GM19463 (cell line): ENCODE measurements at regions not wholly inside any gene's neighbourhood (a gene's known extent, or its start where the extent isn't known, plus 50 kb on each side); places are given as distances from the start of the nearest gene placed in this dataset.

Source experiments
- ATAC-seq: cut with Tn5 transposase; IDR thresholded peaks from one replicate; pipeline ENCODE4 v1.9.1; 2021; ENCODE audit warnings: mild to moderate bottlenecking, moderate library complexity; ENCODE audit not compliant: unreplicated experiment

GRCh38 chr4:178344096-178344495 lies 901.9 kb upstream of the AGA start:
- no peak for ATAC-seq

GRCh38 chr4:178347111-178347510 lies 904.9 kb upstream of the AGA start:
- no peak for ATAC-seq

- no peak for ATAC-seq
Measured at GRCh38 chr4:178349601-178350000, 907.4 kb upstream of the AGA start.

- ATAC-seq, result no peak
Measured at GRCh38 chr4:178351185-178351584, 908.9 kb upstream of the AGA start.

DNA sequence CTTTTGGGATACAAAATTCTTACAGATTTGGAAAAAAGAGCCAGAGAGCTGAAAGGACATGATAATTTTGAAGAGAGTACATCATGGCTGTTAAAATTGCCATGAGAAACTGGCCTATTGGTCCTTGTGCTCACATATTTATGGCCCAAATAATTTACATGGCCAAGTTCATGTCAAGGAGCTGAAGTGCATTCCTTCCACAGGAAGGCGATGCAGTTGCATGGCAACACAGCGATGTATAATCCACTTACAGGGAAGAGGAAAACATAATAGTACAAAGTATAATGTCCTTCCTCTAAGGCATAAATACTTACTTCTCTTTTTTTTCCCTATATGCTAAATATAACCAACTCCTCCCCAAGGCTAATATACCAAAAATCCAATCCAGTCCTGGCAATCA lies 914.5 kb upstream of the AGA start:
- ATAC-seq, result no peak

DNA sequence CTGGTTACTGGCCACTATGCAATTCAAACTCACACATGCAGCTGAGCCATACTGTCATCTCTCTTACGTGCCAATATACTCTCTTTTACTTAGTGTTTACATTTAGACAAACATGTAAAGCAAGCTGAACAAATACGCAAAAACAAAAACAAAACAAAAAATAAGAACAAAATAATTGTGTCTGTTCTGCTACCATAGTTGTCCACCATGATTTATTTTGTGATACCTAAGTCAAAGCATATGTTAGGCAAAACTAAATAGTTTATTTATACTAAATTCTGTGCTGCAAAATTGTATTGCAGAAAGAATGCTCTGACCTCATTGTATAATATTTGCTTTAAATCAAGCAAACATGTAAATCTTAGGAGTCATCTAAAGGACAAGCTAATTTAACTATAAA lies 943.2 kb upstream of the AGA start:
- no peak for ATAC-seq

DNA sequence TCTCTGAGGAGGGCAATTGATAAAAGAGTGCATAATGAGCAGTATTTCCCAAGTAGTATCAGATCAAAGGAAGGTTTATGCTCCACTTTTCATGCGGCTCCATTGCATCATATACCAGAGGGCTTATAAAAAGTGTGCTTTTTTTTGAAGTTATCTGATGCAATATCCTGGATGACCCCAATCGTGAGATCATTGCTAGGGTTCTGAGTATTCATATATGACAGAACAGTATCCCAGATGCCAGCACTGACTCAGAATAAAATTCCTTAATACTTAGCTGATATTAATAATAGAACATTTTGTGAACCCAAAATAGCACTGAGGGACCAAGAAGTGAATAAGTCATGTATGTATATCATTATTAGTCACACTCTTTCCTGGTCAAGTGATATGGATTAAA lies 945.5 kb upstream of the AGA start:
- no peak for ATAC-seq

GRCh38 chr4:178395798-178396197 lies 953.6 kb upstream of the AGA start:
- no peak for ATAC-seq

DNA sequence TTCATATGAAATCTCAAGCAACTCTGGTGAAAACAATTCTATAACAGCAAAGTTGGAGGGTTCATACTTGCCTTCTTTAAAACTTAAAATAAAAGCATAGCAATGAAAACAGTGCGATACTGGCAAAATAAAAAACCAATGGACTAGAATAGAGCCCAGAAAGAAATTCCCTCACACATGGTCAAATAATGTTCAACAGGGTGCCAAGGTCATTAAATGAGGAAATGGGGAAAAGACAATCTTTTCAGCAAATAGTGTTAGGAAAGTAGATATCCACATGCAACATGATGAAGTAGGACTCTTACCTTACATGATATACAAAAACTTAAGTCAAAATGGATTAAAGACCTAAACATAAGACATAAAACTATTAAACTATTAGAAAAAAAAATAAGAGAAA lies 970.2 kb upstream of the AGA start:
- no peak for ATAC-seq

GRCh38 chr4:178414042-178414441 lies 971.8 kb upstream of the AGA start:
- no peak for ATAC-seq

- no peak for ATAC-seq
Measured at GRCh38 chr4:178414881-178415446, 972.7 kb upstream of the AGA start.

DNA sequence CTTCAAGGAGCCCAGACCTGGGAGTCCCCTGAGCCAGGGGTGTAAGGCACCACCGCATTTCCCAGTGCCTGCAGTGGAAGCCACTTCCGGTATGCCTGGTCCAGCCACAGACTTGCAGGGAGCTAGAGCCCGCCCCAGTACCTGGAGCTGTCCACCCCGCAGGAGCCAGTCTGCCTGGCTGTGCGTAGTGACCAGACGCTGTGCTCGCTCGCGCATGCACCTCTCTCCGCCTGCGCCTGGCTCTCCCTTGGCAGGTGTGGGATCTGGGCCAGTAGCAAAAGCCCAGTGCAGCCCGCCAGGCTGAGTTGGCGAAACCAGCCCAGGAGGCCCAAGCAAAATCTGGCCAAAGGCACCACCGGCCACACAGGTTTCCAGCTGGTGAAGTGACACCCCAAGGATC lies 973.7 kb upstream of the AGA start:
- ATAC-seq, result no peak

DNA sequence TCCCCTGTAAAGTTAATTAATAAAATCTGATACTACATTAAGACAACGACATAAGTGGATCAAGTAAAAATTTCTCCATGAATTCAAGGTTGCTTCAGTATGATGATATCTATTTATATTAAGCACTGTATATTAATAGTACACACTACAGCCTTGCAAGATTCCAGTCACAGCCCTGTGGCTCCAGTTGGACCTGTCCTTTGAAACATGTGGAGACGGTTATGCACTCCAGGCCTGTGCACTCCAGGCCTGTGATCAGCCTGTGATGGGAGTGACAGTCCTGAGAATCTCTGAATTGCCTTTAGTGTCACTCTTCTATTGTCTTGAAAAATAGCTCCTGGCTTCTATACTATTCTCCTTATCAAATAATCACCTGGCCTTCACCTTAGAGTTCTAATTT lies 981.1 kb upstream of the AGA start:
- no peak for ATAC-seq

- no peak for ATAC-seq
Measured at GRCh38 chr4:178426871-178427270, 984.6 kb upstream of the AGA start.

DNA sequence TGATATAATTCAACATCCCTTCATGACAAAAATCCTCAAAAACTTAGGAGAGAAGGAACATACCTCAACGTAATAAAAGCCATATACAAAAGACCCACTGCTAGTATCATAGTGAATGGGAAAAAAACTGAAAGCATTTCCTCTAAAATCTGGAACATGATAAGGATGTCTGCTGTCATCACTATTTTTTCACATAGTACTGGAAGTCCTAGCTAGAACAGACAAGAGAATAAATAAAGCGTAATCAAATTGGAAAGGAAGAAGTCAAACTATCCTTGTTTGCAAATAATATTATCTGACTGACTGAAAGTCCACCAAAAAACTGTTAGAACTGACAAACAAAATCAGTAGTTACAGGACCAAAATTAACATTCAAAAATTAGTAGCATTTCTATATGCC lies 985.4 kb upstream of the AGA start:
- ATAC-seq, result no peak

DNA sequence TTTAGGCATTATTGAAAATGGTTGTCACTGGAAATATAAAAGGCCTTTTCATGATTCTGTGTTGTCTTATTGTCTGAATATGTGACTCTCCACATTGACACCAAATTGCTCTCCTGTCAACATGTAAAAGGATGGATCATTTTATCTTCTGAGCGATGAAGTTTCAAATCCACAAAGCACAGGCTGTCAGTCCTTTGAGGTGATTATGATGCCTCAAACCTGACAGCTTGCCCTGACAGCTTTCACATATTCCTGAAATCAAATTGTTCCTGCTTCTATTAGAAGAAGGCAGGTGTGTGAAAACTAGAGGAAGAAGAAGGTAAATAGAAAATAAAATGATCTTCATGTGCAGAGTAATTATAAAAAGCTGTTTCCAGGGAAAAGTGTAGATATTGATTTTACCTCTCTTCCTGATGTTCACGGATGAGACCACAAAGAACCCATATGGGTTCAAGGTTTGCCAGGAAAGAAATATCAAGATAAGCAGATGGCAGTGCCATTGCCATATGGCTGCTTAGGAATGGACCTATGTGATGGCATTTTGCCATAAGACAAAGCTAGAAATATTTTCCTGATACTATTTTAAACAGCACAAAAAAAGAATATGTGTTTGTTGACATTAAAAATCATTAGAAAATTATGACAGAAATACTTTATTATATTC lies 1006.3 kb upstream of the AGA start:
- no peak for ATAC-seq

DNA sequence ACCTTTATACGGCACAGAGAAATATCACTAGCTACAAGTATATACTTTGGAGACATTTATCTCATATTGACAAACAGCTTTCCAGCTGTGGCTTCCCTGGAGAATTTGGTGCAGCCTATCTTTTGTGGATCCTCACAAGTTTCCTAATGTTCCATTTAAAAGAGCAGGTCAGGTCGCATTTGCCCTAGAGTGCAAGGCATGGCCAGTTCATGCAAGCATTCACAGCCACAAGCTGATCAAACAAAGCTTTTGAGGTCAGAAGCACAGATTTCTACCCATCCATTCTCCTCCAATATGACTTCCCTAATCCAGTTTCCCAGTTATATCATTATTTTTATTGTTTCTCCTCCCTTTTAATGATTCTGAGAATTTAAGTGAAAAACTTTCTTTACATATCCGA lies 1008.4 kb upstream of the AGA start:
- no peak for ATAC-seq

DNA sequence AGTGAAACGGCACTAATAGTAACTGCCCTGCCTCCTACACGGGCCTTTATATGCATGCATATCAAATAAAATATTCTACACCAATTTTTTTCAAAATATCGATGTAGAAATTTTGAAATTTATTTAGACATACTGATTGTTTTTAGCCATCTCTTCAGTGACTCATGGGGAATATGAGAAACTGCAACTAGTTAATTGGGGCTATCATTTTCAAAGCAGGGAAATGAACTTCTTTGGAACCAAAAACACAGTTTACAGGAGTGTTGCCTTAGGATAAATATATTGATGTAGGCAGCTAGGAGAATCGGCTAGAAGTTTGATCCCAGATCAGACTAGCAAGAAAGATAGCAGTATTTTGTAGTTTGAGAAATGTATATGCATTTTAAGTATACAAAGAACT lies 1010.8 kb upstream of the AGA start:
- ATAC-seq, result no peak

DNA sequence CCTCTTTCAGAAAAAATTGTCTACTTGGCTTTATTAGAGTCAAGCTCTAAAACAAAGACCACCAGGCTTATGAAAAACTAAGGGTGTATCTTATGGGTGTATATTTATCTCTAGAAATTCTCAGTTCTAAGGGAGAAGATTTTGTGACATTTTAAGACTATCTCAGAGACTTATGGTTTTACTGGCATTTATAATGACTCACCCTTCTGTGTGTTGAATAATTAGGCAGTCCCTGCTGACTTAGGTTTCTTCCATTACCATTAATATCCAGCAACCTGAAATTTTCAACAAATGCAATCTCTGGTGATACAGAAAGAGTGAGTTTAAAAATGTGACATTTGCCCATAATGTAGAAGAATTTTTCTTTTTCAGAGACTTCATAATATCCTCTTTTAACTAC lies 1015.0 kb upstream of the AGA start:
- ATAC-seq, result no peak

DNA sequence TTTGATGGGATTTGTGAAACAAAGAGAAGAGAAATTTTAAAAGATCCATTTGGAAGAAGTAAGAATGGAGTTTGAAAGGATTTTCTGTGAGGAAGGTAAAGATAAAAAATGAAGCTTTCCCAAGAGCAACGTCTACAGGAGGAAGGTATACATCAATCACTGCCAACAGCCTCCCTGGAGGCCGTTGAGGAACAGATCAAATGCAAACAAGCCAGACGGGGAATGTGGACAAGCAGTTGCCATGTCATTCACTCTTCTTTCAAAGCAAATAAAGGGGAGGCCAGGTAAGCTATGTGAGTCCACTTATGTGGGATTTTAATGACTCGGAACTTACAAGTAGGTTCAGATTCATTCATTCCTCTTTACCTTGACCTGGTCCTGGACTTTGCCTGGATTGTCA lies 1020.5 kb upstream of the AGA start:
- no peak for ATAC-seq

- ATAC-seq, result no peak
Measured at GRCh38 chr4:178463747-178464146, 1021.5 kb upstream of the AGA start.

GRCh38 chr4:178470996-178471784 lies 1029.0 kb upstream of the AGA start:
- ATAC-seq, result no peak
